ENCODE measurements at regions not wholly inside any gene's neighbourhood (a gene's known extent, or its start where the extent isn't known, plus 50 kb on each side); places are given as distances from the start of the nearest gene placed in this dataset.

- no peak for DNase-seq
Observed at GRCh38 chr5:176181271-176181855, 56.9 kb upstream of the SIMC1 start.

- peak; percentile 50 for DNase-seq
Observed at GRCh38 chr5:176183321-176184074, 54.7 kb upstream of the SIMC1 start.

GRCh38 chr5:176184608-176185132 is 53.6 kb upstream of the SIMC1 start:
- DNase-seq, result no peak

GRCh38 chr5:176185133-176185733 is 53.0 kb upstream of the SIMC1 start:
- peak; percentile 79 for DNase-seq

GRCh38 chr5:176186107-176186506 is 52.1 kb upstream of the SIMC1 start:
- no peak for DNase-seq

GRCh38 chr5:176187276-176188062 is 50.8 kb upstream of the SIMC1 start:
- DNase-seq, result no peak

GRCh38 chr5:176188085-176188484 is 50.1 kb upstream of the SIMC1 start:
- DNase-seq, result no peak

Data from NCI-H1694 (cell line).